ENCODE measurements at regions not wholly inside any gene's neighbourhood (a gene's known extent, or its start where the extent isn't known, plus 50 kb on each side); places are given as distances from the start of the nearest gene placed in this dataset.
"Not testable (repeated sequence)": the region's sequence is repeated elsewhere in the genome, so short reads cannot be mapped to it uniquely, and the experiment has no call there.

GRCh38 chr16:58983181-58983965 is 249.3 kb upstream of the GOT2 start:
- DNase-seq, result not testable (repeated sequence)

- no peak for DNase-seq
Observed at GRCh38 chr16:58970775-58971174, 236.7 kb upstream of the GOT2 start.

- DNase-seq, result no peak
Observed at GRCh38 chr16:58963479-58963878, 229.4 kb upstream of the GOT2 start.

- no peak for DNase-seq
Observed at GRCh38 chr16:58962811-58963210, 228.7 kb upstream of the GOT2 start.

GRCh38 chr16:58960484-58960883 is 226.4 kb upstream of the GOT2 start:
- no peak for DNase-seq

GRCh38 chr16:58960034-58960433 is 225.9 kb upstream of the GOT2 start:
- DNase-seq, result no peak

GRCh38 chr16:58958749-58959148 is 224.6 kb upstream of the GOT2 start:
- DNase-seq, result no peak

- DNase-seq, result no peak
Observed at GRCh38 chr16:58948244-58948643, 214.1 kb upstream of the GOT2 start.

- DNase-seq, result no peak
Observed at GRCh38 chr16:58940609-58941008, 206.5 kb upstream of the GOT2 start.

- no peak for DNase-seq
Observed at GRCh38 chr16:58938811-58939210, 204.7 kb upstream of the GOT2 start.

- no peak for DNase-seq
Observed at GRCh38 chr16:58937661-58938060, 203.5 kb upstream of the GOT2 start.

GRCh38 chr16:58933186-58933585 is 199.1 kb upstream of the GOT2 start:
- DNase-seq, result no peak

- no peak for DNase-seq
Observed at GRCh38 chr16:58931436-58931835, 197.3 kb upstream of the GOT2 start.

GRCh38 chr16:58923094-58923493 is 189.0 kb upstream of the GOT2 start:
- no peak for DNase-seq

- DNase-seq, result no peak
Observed at GRCh38 chr16:58913456-58913855, 179.3 kb upstream of the GOT2 start.

GRCh38 chr16:58912571-58912970 is 178.5 kb upstream of the GOT2 start:
- no peak for DNase-seq

GRCh38 chr16:58906981-58907715 is 173.0 kb upstream of the GOT2 start:
- no peak for DNase-seq

- DNase-seq, result no peak
Observed at GRCh38 chr16:58904291-58904690, 170.2 kb upstream of the GOT2 start.

GRCh38 chr16:58889516-58889915 is 155.4 kb upstream of the GOT2 start:
- no peak for DNase-seq

GRCh38 chr16:58885528-58886170 is 151.5 kb upstream of the GOT2 start:
- no peak for DNase-seq

GRCh38 chr16:58884141-58884540 is 150.0 kb upstream of the GOT2 start:
- no peak for DNase-seq

GRCh38 chr16:58883131-58883530 is 149.0 kb upstream of the GOT2 start:
- DNase-seq, result no peak

- DNase-seq, result no peak
Observed at GRCh38 chr16:58882292-58882691, 148.2 kb upstream of the GOT2 start.

GRCh38 chr16:58878641-58879040 is 144.5 kb upstream of the GOT2 start:
- DNase-seq, result peak; percentile 2

Measured in SHP77 treated with DMSO at 0.1 percent for 48 hours (cell line).